Right cardiac atrium (tissue), 5 donors: ENCODE measurements at regions not wholly inside any gene's neighbourhood (a gene's known extent, or its start where the extent isn't known, plus 50 kb on each side); places are given as distances from the start of the nearest gene placed in this dataset.

Experiments used
- ATAC-seq, 2 donors: fragments of 200-7000 bp; cut with Tn5 transposase; one replicate each; pipeline versions ENCODE4 v1.8.0 to v1.9.1; 2020; ENCODE audit warnings: moderate library complexity in 2 of 2, mild to moderate bottlenecking in 1 of 2
- DNase-seq, 3 donors: peaks; one replicate each; pipeline ENCODE4 v3.0.0-alpha.2; 2020
- H3K27ac ChIP-seq: one replicate; pipeline ENCODE4 v1.5.1; 2013; ENCODE audit warnings: mild to moderate bottlenecking, low read length, control low read depth, moderate library complexity
- H3K27me3 ChIP-seq: one replicate; pipeline ENCODE4 v1.6.1; 2013; ENCODE audit not compliant: control insufficient read depth, insufficient read depth
- H3K4me1 ChIP-seq: one replicate; pipeline ENCODE4 v1.6.1; 2013; ENCODE audit warnings: low read length; ENCODE audit not compliant: control insufficient read depth, insufficient read depth
- H3K4me3 ChIP-seq: one replicate; pipeline ENCODE4 v1.5.1; 2013; ENCODE audit warnings: low read length, control low read depth
- H3K9me3 ChIP-seq: one replicate; pipeline ENCODE4 v1.6.1; 2013; ENCODE audit warnings: low read length; ENCODE audit not compliant: control insufficient read depth
- WGBS: extraction: QIAGEN DNeasy Blood & Tissue Kit; methylation state at CpG from one replicate; pipeline ENCODE4 v1.1.7; 2013; 5-methylcytosine and 5-hydroxymethylcytosine counted together
- intact Hi-C, 4 donors: fragments of 100-400 bp; cut with DNase I; formaldehyde crosslinking; loops; one replicate each; pipeline versions ENCODE4 v1.11.0 to v1.14.0; 2022 to 2023
- donor health status: healthy with polysubstance abuse.
- donor health status: DM: no; HTN: yes; CAD: no.
- donor health status: DM: no; HTN: no; CAD: no.
- donor health status: DM: no; HTN: yes; CAD: no; lungs with severe emphysema.
- donor health status: DM: yes; HTN: yes; CAD: no.

DNA sequence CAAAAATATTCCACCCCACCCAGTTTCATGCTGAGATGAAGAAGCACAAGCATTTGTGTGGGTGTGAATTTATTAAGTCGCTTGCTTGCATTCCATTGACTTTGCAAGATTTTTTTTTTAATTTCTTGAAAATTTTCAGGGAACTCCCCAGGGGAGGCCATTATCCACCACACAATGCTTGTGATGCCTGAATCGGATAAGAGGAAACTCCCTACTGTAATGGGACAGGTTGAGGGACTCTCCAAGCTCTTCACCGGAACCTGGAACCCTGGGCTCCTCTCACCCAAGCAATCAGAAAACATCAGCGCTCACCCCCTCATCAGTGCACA, 153.6 kb upstream of the ZMIZ1 start:
- no peaks in the 10 kb centered on the region for H3K4me1 ChIP-seq
- H3K27me3 ChIP-seq: no peaks in the 10 kb centered on the region
- intact Hi-C loops: no loop called here
- WGBS: 75% methylated on average over 4 of the region's 4 CpGs
- H3K4me3 ChIP-seq: no peak overlapping the region
- H3K9me3 ChIP-seq: no peaks in the 10 kb centered on the region
- H3K27ac ChIP-seq: no peak overlapping the region
- ATAC-seq: no peak
- DNase-seq: no peak

GRCh38 chr10:78916227-78916626, 152.5 kb upstream of the ZMIZ1 start:
- ATAC-seq (no peak), DNase-seq (no peak)
- H3K27ac ChIP-seq: no peak overlapping the region
- WGBS: 88% methylated on average over 7 of the region's 7 CpGs
- no peaks in the 10 kb centered on the region for H3K4me1 ChIP-seq
- H3K4me3 ChIP-seq: no peak overlapping the region
- no peaks in the 10 kb centered on the region for H3K27me3 ChIP-seq
- H3K9me3 ChIP-seq: no peaks in the 10 kb centered on the region
- intact Hi-C loops: no loop called here

DNA sequence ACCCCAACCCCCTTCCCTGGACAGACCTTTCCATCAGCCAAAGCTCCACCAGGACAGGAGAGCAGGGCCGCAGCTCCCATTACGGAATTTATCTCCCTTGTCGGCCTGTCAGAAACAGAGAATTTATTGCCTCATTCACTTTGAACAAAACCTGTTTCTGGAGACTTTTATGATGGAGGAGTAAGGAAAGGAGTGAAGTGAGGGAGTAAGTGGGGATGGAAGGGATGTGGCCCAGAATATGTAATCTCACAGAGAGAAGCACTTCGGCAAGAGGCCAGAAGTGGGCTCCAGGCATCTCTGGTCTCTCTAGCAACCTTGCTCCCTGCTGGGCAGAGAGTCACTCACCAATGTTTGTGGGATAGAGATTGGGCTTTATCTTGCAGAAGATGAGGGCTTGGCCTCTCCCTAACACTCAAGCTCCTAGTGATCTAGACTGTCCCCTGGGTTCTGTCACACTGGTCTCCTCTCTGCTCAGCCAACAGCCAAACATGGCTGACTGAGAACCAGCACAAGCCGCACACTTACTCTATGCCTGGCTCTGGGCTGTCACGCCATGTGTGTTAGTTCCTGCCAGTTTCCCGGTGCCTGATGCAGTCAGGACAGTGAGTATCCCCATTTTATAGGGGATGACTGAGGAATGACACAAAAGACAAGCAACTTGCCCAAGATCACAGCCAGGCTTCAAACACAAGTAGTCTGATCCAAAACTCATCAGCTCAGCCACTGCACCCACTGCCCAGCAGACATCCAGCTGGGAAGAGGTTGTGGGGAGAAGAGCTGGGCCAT, 149.4 kb upstream of the ZMIZ1 start:
- no peaks in the 10 kb centered on the region for H3K9me3 ChIP-seq
- DNase-seq (no peak), ATAC-seq (no peak)
- intact Hi-C loops: no loop called here
- 89% methylated on average over 7 of the region's 7 CpGs for WGBS
- H3K27me3 ChIP-seq: no peaks in the 10 kb centered on the region
- no peaks in the 10 kb centered on the region for H3K4me1 ChIP-seq
- H3K4me3 ChIP-seq: no peak overlapping the region
- H3K27ac ChIP-seq: no peak overlapping the region

DNA sequence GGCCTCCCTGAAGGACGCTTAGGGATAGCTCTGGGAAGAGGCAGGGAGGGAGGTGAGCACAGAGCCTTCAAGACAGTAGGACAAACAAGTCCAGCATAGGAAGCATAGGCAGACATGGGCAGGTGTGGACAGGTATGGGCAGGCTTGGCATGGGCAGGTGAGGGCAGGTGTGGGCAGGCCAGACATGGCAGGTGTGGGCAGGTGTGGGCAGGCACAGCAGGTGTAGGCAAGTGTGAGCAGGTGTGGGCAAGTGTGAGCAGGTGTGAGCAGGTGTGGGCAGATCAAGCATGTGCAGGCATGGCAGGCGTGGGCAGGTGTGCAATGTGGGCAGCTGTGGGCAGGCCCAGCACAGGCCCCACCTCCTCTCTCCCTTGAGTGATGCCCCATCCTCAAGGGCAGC, 148.8 kb upstream of the ZMIZ1 start:
- Histone ChIP-seq H3K27ac (no peak overlapping the region), H3K4me1 (no peaks in the 10 kb centered on the region), H3K27me3 (no peaks in the 10 kb centered on the region), H3K9me3 (no peaks in the 10 kb centered on the region), H3K4me3 (no peak overlapping the region)
- DNase-seq (no peak), ATAC-seq (no peak)
- intact Hi-C loops: no loop called here
- 92% methylated on average over 2 of the region's 2 CpGs for WGBS

GRCh38 chr10:78921895-78922294, 146.9 kb upstream of the ZMIZ1 start:
- intact Hi-C loops: no loop called here
- Histone ChIP-seq H3K4me3 (no peak overlapping the region), H3K4me1 (no peaks in the 10 kb centered on the region), H3K27ac (no peak overlapping the region), H3K27me3 (no peaks in the 10 kb centered on the region), H3K9me3 (no peaks in the 10 kb centered on the region)
- 95% methylated on average over 3 of the region's 3 CpGs for WGBS
- no peak for ATAC-seq
- DNase-seq: no peak

DNA sequence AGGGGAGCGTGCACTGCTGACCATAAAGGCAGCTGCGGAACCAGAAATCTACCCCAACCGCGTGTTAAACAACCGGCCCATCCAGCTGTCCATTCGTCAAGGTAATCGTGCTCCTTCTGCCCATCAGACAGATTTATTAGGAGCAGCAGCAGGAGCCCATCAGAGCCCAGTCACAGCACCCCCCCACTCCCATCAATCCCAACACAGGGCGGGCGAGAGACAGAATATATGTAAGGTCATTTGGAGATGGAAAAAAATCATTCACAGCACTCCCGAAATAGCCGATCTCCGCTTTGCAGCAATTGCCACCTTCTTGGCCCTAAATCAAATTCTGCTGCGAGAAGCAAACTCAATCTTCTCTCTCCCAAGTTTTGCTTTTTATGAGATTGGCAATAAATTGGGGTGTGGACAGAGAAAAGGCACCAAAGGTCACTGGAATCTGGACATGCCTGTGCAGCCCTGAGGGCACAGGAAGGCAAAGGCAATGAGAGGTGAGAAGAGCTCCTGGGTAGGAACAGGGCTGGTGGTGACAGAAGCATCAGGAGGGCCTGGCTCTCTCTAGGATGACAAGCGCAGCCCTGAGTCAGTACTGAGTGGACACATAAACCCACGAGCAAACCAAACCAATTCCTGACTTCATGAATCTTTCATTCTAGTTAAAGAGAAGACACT, 145.0 kb upstream of the ZMIZ1 start:
- intact Hi-C loops: no loop called here
- DNase-seq (no peak), ATAC-seq (peak; percentile 17 to 37)
- Histone ChIP-seq H3K27me3 (no peaks in the 10 kb centered on the region), H3K9me3 (no peaks in the 10 kb centered on the region), H3K27ac (peak overlapping the region; percentile 74), H3K4me3 (no peak overlapping the region), H3K4me1 (no peaks in the 10 kb centered on the region)
- 76% methylated on average over 15 of the region's 15 CpGs for WGBS

GRCh38 chr10:78924319-78925003, 144.3 kb upstream of the ZMIZ1 start:
- ATAC-seq: peak; percentile 30 to 52
- DNase-seq: no peak
- H3K9me3 ChIP-seq: no peaks in the 10 kb centered on the region
- intact Hi-C loops: no loop called here
- no peaks in the 10 kb centered on the region for H3K27me3 ChIP-seq
- peak overlapping the region; percentile 74 for H3K27ac ChIP-seq
- H3K4me3 ChIP-seq: no peak overlapping the region
- 69% methylated on average over 7 of the region's 7 CpGs for WGBS
- H3K4me1 ChIP-seq: no peaks in the 10 kb centered on the region

GRCh38 chr10:78925275-78925674, 143.5 kb upstream of the ZMIZ1 start:
- ATAC-seq: no peak
- Histone ChIP-seq H3K9me3 (no peaks in the 10 kb centered on the region), H3K4me3 (no peak overlapping the region), H3K27ac (no peak overlapping the region), H3K4me1 (no peaks in the 10 kb centered on the region), H3K27me3 (no peaks in the 10 kb centered on the region)
- DNase-seq: no peak
- WGBS: 90% methylated on average over 6 of the region's 6 CpGs
- intact Hi-C loops: no loop called here

DNA sequence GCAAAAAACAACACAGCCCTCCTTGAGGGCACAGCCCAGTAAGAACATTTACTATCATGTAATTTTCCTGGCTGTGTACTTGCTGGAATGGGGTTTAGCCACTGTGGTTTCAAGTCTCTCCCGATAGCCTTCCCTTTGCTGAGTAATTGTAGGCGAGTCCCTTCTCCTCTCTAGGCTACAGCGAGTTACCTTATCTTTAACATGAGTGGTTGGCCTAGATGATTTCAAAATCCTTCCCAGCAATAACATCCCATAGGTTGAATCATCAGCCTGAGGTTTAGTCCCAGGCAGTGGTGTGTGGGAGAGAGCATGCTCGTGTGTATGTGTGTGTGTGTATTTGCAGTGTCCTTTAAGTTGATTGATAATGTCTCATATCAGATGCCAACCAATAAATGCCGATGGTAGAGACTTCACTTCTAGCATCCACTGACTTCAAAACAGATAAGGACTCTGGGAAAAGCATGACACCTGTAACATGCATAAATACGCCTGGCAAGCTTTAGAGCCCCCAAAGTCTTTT, 142.9 kb upstream of the ZMIZ1 start:
- Histone ChIP-seq H3K27ac (no peak overlapping the region), H3K4me3 (no peak overlapping the region), H3K9me3 (no peaks in the 10 kb centered on the region), H3K27me3 (no peaks in the 10 kb centered on the region), H3K4me1 (no peaks in the 10 kb centered on the region)
- 58% methylated on average over 6 of the region's 6 CpGs for WGBS
- DNase-seq: no peak
- intact Hi-C loops: no loop called here
- peak in 1 of 2 donors; percentile 70 for ATAC-seq

DNA sequence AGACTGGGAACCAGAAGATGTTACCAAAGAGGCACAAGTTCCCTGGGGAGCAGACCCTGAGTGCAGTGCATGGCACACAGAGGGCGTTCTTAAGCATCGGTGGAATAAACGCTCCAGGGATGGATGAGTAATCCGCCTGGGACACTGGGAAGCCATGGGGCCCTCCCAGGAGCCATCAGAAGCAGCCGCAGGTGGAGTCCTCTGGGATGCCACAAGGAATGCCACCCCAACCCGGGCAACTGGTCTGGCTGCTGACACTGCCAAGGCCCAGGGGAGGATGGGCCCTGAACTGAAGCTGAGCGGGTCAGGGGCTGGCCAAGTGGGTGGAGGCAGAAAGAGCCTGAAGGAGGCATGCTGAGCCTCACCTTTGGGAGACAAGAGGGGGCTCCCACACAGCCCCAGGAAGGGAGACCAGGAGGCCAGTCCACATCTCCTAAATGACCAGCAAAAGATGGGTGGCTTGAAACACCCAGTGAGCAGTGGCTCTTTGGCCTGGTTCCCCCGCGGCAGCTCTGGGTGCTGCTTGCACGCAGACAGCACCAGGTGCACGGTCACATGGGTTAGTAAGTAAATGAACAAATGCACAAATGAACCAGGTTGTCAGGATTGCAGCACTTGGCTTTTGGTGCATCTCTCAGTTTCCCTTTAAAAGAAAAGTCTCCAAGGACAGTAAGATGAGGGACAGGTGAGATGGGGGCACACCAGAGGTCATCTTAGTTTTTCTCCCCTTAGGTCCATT, 141.3 kb upstream of the ZMIZ1 start:
- H3K4me3 ChIP-seq: no peak overlapping the region
- H3K27me3 ChIP-seq: no peaks in the 10 kb centered on the region
- intact Hi-C loops: no loop called here
- no peaks in the 10 kb centered on the region for H3K9me3 ChIP-seq
- peaks cover 2% of the 10 kb centered on the region for H3K4me1 ChIP-seq
- ATAC-seq: no peak
- no peak overlapping the region for H3K27ac ChIP-seq
- WGBS: 94% methylated on average over 11 of the region's 11 CpGs
- DNase-seq: no peak

DNA sequence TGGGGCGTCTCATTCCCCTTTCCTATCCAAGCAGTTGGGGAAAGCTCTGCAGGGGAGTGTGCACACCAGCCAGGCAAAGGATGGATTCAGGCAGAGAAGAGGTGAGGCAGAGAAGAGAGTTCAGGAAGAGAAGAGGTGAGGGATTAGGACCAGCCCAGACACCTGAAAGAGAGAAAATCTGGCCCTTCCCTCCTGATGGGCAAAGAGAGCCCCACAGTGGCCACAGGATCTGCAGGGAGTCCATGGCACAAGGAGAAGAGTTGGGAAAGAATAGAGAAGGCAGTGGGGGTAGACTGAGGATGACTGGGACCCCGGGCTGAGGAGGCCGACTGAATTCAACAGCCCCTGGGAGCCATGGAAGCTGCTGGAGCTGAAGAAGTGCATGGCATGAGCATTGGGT, 140.4 kb upstream of the ZMIZ1 start:
- no peaks in the 10 kb centered on the region for H3K27me3 ChIP-seq
- H3K4me1 ChIP-seq: peaks cover 2% of the 10 kb centered on the region
- no peaks in the 10 kb centered on the region for H3K9me3 ChIP-seq
- 95% methylated on average over 3 of the region's 3 CpGs for WGBS
- intact Hi-C loops: no loop called here
- H3K27ac ChIP-seq: no peak overlapping the region
- ATAC-seq (no peak), DNase-seq (no peak)
- H3K4me3 ChIP-seq: no peak overlapping the region
